T-cell (primary cell): ENCODE measurements at regions not wholly inside any gene's neighbourhood (a gene's known extent, or its start where the extent isn't known, plus 50 kb on each side); places are given as distances from the start of the nearest gene placed in this dataset.

Experiments
- ATAC-seq, 4 experiments: fragments of 200-7000 bp in 3 of 4; fragments of 150-1000 bp in 1 of 4; cut with Tn5 transposase; replicated peaks in 1 of 4; 1 replicate in 3 of 4; 2 replicates in 1 of 4; pipeline ENCODE4 v1.10.0; 2021; ENCODE audit warnings: moderate library complexity in 3 of 4, mild to moderate bottlenecking in 2 of 4, moderate number of reproducible peaks in 1 of 4
- CTCF ChIA-PET, 2 donors: fragments of 300-600 bp; sonication (Branson Sonifier 250); formaldehyde crosslinking; loops; one replicate each; lab custom pipeline; 2022; ENCODE audit warnings: antibody characterized with exemption in 2 of 2; lab: Charles Lee
- POLR2A ChIA-PET, 2 donors: fragments of 300-600 bp; sonication (Branson Sonifier 250); formaldehyde crosslinking; loops; one replicate each; lab custom pipeline; 2022; ENCODE audit warnings: antibody characterized with exemption in 2 of 2; lab: Charles Lee
- DNase-seq, 35 experiments: peaks; one replicate each; pipeline versions ENCODE4 v3.0.0 to v3.0.0-alpha.2; 2013 to 2023
- H3K27ac ChIP-seq: one replicate; pipeline ENCODE4 v1.5.1; 2013; ENCODE audit warnings: low read length
- H3K27me3 ChIP-seq, 2 experiments: replicated peaks in 1 of 2; 1 replicate in 1 of 2; 2 replicates in 1 of 2; pipeline versions ENCODE4 v1.6.1 to v1.7.0; 2013; ENCODE audit warnings: low read length in 1 of 2, mixed read lengths in 1 of 2; ENCODE audit not compliant: control insufficient read depth in 2 of 2, insufficient read depth in 2 of 2; ENCODE audit errors: extremely low read depth in 1 of 2
- H3K36me3 ChIP-seq, 2 donors: 1 replicate in 1 of 2; 2 replicates in 1 of 2; pipeline versions ENCODE4 v1.6.1 to v1.7.0; 2013; ENCODE audit warnings: low read length in 1 of 2; ENCODE audit not compliant: control insufficient read depth in 2 of 2, insufficient read depth in 1 of 2; ENCODE audit errors: extremely low read depth in 1 of 2
- H3K4me1 ChIP-seq, 2 experiments: 1 replicate in 1 of 2; 2 replicates in 1 of 2; pipeline versions ENCODE4 v1.6.1 to v1.7.0; 2013; ENCODE audit warnings: low read length in 2 of 2, mixed read lengths in 1 of 2; ENCODE audit not compliant: insufficient read depth in 2 of 2, control insufficient read depth in 1 of 2; ENCODE audit errors: extremely low read depth in 1 of 2
- H3K4me3 ChIP-seq, 2 donors: 1 replicate in 1 of 2; 2 replicates in 1 of 2; pipeline versions ENCODE4 v1.5.1 to v1.7.0; 2013; ENCODE audit warnings: mild to moderate bottlenecking in 2 of 2, low read length in 1 of 2, moderate library complexity in 1 of 2; ENCODE audit not compliant: control insufficient read depth in 1 of 2; ENCODE audit errors: extremely low read depth in 1 of 2
- H3K9me3 ChIP-seq: 2 replicates; pipeline ENCODE4 v1.7.0; 2013
- H3K27ac Mint-ChIP-seq, 2 donors: one replicate each; pipeline ENCODE4 v1.8.0; 2020 to 2021; ENCODE audit warnings: mild to moderate bottlenecking in 2 of 2, mixed read lengths in 2 of 2
- H3K27me3 Mint-ChIP-seq, 2 donors: one replicate each; pipeline ENCODE4 v1.8.0; 2021 to 2022; ENCODE audit warnings: mixed read lengths in 2 of 2
- H3K36me3 Mint-ChIP-seq: one replicate; pipeline ENCODE4 v1.8.0; 2021; ENCODE audit warnings: mixed read lengths
- H3K4me1 Mint-ChIP-seq, 3 donors: one replicate each; pipeline ENCODE4 v1.8.0; 2020 to 2022; ENCODE audit warnings: mixed read lengths in 3 of 3, mild to moderate bottlenecking in 1 of 3
- H3K4me3 Mint-ChIP-seq, 3 donors: one replicate each; pipeline ENCODE4 v1.8.0; 2020 to 2022; ENCODE audit warnings: mild to moderate bottlenecking in 3 of 3, mixed read lengths in 3 of 3, moderate library complexity in 3 of 3
- H3K9me3 Mint-ChIP-seq, 3 donors: one replicate each; pipeline ENCODE4 v1.8.0; 2020 to 2022; ENCODE audit warnings: mixed read lengths in 3 of 3
- WGBS: methylation state at CpG from one replicate; pipeline ENCODE4 v1.1.5; 2013; ENCODE audit warnings: missing lambda C conversion rate; ENCODE audit not compliant: insufficient coverage; 5-methylcytosine and 5-hydroxymethylcytosine counted together

DNA sequence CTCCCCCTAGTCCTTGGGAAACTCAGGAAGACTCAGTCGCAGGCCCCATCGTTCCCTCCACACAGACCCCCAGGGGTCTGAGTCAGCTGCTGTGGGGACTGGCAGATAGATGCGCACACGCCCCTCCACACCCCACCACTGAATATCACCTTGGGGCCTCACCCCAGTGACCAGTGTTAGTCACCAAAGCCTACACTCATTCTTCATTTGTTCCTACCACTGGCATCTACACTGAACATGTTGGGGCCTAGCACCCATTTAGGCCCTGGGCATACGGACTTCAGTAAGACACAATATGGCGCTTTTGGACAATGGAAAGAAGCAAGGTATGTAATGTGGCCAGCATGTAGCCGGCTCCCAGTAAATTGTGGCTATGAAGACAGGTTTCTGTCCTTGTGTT is 154.1 kb upstream of the PJA1 start:
- no peak overlapping the region for H3K27ac ChIP-seq
- peaks cover 0 to 22% of the 10 kb centered on the region in 2 donors for H3K27me3 Mint-ChIP-seq
- no peak overlapping the region for H3K4me3 ChIP-seq
- H3K9me3 Mint-ChIP-seq = no peaks in the 10 kb centered on the region
- no peak overlapping the region for H3K4me3 Mint-ChIP-seq
- H3K27ac Mint-ChIP-seq = no peak overlapping the region
- H3K36me3 ChIP-seq = no peaks in the 10 kb centered on the region
- no peak for DNase-seq
- no peaks in the 10 kb centered on the region for H3K9me3 ChIP-seq
- ChIA-PET POLR2A (no interaction called here), CTCF (interaction anchor here in 1 of 2 donors (0.6 kb wide), 1 partner anchor 15 kb away, joined by 6 read pairs; no protein-coding TSS in a partner anchor)
- no peaks in the 10 kb centered on the region for H3K27me3 ChIP-seq
- H3K4me1 ChIP-seq = no peaks in the 10 kb centered on the region
- H3K36me3 Mint-ChIP-seq = no peaks in the 10 kb centered on the region
- WGBS = 90% methylated on average over 2 of the region's 7 CpGs
- H3K4me1 Mint-ChIP-seq = no peaks in the 10 kb centered on the region
- ATAC-seq = no peak

DNA sequence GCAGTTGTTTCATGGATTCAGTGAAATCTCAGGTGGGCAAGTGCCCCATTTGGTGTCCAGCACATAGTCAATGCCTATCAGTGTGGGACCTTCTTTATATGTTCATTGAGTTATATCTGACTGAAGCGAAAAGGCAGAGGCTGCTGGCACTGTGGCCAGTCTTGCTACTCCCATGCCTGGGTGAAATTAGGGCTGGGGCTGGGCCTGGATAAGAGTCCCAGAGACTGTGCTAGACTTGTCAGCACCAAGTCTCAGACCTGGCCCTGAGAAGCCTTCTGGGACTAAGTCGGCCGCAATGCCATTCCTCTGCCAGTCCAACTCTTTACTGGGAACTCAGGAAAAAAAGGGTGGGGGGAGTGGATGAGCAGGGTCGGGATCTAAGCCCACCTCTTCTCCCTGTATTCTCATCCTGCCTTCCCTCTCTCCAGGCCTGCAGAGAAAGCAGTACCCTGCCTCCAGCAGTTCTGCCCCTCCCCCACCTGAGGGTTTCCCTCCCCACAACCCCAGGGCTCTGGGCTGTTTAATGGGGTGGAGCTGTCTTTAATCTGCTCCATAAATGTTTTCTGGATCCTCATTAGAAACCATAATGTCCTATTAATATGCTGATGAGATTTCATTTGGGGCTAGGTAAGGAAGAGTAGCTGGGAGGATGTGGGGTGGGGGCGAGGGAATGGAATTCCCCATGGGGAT is 153.5 kb upstream of the PJA1 start:
- Histone ChIP-seq H3K4me3 (no peak overlapping the region), H3K27ac (no peak overlapping the region), H3K4me1 (no peaks in the 10 kb centered on the region), H3K27me3 (no peaks in the 10 kb centered on the region), H3K36me3 (no peaks in the 10 kb centered on the region), H3K9me3 (no peaks in the 10 kb centered on the region)
- Mint-ChIP-seq H3K36me3 (no peaks in the 10 kb centered on the region), H3K9me3 (no peaks in the 10 kb centered on the region), H3K27ac (no peak overlapping the region), H3K4me1 (no peaks in the 10 kb centered on the region), H3K4me3 (no peak overlapping the region), H3K27me3 (peaks cover 0 to 21% of the 10 kb centered on the region in 2 donors)
- no peak for DNase-seq
- WGBS = no CpG with 5 or more reads among the region's 5 CpGs
- ChIA-PET CTCF (interaction anchor here in 1 of 2 donors (0.6 kb wide), 1 partner anchor 15 kb away, joined by 6 read pairs; no protein-coding TSS in a partner anchor), POLR2A (no interaction called here)
- ATAC-seq = no peak

DNA sequence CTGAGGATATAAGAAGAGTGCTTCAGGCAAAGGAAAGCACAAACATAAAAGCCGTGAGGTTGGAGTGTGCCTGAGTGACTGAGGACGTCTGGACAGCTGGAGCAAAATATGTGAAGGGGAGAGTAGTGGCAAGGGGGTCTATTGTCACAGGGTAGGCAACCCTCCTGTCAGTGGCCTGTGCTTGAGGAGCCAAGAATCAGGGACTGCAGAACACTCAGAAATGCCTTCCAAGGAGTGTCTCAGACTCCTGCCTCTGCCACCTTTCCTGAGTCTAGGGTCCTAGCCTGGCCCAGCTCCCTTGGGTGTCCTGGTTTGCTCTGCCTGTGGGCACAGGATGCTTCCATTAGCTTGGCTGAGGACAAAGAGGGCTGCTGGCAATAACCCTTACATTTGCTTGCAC is 152.5 kb upstream of the PJA1 start:
- H3K4me3 Mint-ChIP-seq = no peak overlapping the region
- no peaks in the 10 kb centered on the region for H3K27me3 ChIP-seq
- peaks cover 0 to 18% of the 10 kb centered on the region in 2 donors for H3K27me3 Mint-ChIP-seq
- H3K36me3 Mint-ChIP-seq = no peaks in the 10 kb centered on the region
- H3K27ac Mint-ChIP-seq = no peak overlapping the region
- WGBS = 25% methylated on average over 2 of the region's 2 CpGs
- DNase-seq (no peak), ATAC-seq (no peak)
- H3K4me1 Mint-ChIP-seq = no peaks in the 10 kb centered on the region
- ChIA-PET CTCF (no interaction called here), POLR2A (interaction anchor here in 1 of 2 donors (0.7 kb wide), 1 partner anchor 770 kb away, joined by 3 read pairs; no protein-coding TSS in a partner anchor)
- H3K36me3 ChIP-seq = no peaks in the 10 kb centered on the region
- no peaks in the 10 kb centered on the region for H3K4me1 ChIP-seq
- H3K27ac ChIP-seq = no peak overlapping the region
- no peak overlapping the region for H3K4me3 ChIP-seq
- no peaks in the 10 kb centered on the region for H3K9me3 ChIP-seq
- H3K9me3 Mint-ChIP-seq = no peaks in the 10 kb centered on the region

DNA sequence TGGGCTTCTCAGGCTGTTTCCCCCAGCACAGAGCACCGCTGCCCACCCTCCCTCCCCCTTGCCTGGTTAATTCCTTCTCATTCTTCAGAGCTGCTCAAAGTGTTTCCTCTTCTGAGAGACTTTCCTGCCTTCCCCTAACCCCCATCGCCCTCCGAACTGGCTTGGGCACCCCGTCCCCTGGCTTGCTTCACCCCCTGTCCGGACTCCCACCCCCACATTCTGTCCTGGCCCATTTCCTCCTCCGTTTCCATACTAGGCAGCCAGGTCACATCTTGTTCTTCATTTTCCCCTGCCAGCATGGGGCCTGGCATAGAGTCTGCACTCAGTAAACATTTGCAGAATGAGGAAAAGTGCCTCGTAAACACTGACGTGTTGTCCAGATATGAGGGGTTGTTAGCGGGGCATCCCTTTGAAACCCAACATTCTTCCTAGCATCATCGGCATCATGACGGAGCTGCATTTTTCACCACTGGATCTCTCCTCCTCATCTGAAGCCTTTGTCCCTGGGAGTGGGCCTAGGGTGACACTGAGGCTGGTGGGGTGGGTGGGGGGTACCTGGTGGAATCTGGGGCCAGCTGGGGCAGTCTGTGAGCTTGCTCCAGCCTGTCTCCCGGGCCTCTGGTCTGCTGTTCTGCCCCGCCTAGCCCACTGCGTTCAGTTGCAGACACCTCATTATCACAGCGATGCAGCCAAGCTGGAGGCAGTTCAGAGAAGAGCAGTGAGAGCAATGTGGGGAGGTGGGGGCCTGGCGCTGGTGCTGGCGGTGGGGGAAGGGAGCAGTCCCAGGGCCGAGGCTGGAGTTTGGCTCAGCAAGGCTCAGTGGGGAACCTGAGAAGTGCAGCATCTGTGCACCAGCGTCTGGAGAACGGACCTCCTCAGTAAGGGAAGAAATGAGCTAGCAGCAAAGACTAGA is 149.4 kb upstream of the PJA1 start:
- H3K27ac ChIP-seq = no peak overlapping the region
- no peaks in the 10 kb centered on the region for H3K27me3 ChIP-seq
- no peak overlapping the region for H3K27ac Mint-ChIP-seq
- peaks cover 0 to 5% of the 10 kb centered on the region in 2 donors for H3K27me3 Mint-ChIP-seq
- H3K4me3 Mint-ChIP-seq = no peak overlapping the region
- H3K36me3 ChIP-seq = no peaks in the 10 kb centered on the region
- H3K9me3 ChIP-seq = no peaks in the 10 kb centered on the region
- CTCF ChIA-PET = no interaction called here
- POLR2A ChIA-PET = no interaction called here
- no peak overlapping the region for H3K4me3 ChIP-seq
- WGBS = 90% methylated on average over 2 of the region's 20 CpGs
- H3K4me1 Mint-ChIP-seq = no peaks in the 10 kb centered on the region
- no peaks in the 10 kb centered on the region for H3K36me3 Mint-ChIP-seq
- H3K4me1 ChIP-seq = no peaks in the 10 kb centered on the region
- no peak for ATAC-seq
- DNase-seq = no peak
- H3K9me3 Mint-ChIP-seq = no peaks in the 10 kb centered on the region

DNA sequence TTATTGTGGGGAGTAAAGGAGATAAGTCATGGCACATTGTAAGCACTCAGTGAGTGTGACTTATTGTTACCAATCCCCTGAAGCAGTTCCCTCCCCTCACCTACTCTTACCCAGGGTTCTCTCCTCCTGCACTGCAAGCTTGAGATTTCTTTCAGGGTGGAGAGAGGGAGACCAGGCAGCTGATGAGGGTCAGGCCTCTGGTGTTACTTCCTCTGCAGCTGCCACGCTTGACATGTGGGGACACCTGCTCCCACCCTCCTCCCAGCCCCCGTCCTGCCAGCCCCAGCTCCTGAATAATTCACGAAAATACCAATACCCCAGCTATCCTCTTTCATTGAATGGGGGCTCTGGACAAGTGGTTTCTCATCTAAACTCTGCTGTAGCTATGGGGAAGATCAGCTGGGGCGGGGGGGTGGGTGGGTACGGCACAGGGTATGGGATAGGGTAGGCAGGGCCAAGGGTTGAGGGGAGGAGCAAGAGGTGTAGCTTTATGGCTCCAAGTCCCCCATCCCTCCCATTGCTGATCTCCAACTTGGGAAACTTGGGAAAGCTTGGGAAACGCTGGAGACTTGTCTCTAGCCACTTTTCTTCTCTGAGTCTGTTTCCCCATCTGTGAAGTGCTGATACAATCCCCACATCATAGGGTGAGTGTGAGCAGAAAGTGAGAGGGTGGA is 148.5 kb upstream of the PJA1 start:
- no peak overlapping the region for H3K4me3 ChIP-seq
- ChIA-PET CTCF (no interaction called here), POLR2A (no interaction called here)
- H3K27ac Mint-ChIP-seq = no peak overlapping the region
- H3K4me1 ChIP-seq = no peaks in the 10 kb centered on the region
- no peaks in the 10 kb centered on the region for H3K27me3 ChIP-seq
- no CpG with 5 or more reads among the region's 6 CpGs for WGBS
- no peak overlapping the region for H3K27ac ChIP-seq
- H3K27me3 Mint-ChIP-seq = peaks cover 0 to 10% of the 10 kb centered on the region in 2 donors
- H3K4me1 Mint-ChIP-seq = no peaks in the 10 kb centered on the region
- H3K4me3 Mint-ChIP-seq = no peak overlapping the region
- H3K9me3 Mint-ChIP-seq = no peaks in the 10 kb centered on the region
- no peaks in the 10 kb centered on the region for H3K36me3 Mint-ChIP-seq
- no peaks in the 10 kb centered on the region for H3K36me3 ChIP-seq
- DNase-seq (no peak), ATAC-seq (no peak)
- no peaks in the 10 kb centered on the region for H3K9me3 ChIP-seq

DNA sequence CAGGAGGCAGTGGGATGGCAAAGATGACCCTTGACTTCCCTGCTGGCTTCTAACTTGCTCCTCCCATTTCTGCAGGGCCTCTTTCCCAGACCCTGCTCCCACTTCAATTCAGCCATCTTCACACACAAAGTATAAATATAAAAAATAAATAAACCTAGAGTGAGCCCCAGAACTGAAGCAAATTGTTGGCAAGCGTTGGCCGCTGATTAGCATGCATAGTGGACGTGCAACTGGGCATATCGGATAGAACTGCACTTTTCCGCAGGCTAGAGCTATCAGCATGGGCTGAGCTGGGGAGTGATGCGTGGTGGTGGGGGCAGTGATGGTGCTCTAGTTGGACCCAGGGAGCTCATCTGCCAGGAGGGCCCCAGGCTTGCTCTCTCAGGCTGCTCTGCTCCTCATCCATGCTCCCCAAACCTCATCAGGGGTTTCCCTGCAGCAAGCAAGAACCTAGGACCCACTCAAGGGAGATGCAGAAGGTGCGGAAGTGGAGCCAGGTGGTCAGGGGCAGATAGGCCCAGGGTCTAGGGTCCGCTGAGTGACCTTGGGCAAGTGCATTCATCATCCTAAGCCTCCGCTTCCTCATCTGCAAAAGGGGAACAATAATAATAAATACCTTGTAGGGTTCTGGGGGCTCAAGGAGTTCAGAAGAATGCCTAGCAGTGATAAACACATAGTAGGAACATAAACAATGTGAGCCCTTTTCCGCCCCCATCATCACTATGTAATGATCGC is 146.8 kb upstream of the PJA1 start:
- no peaks in the 10 kb centered on the region for H3K27me3 ChIP-seq
- H3K27ac ChIP-seq = no peak overlapping the region
- no peak overlapping the region for H3K4me3 ChIP-seq
- no peaks in the 10 kb centered on the region for H3K4me1 ChIP-seq
- H3K4me3 Mint-ChIP-seq = no peak overlapping the region
- no peaks in the 10 kb centered on the region for H3K36me3 Mint-ChIP-seq
- no peaks in the 10 kb centered on the region for H3K4me1 Mint-ChIP-seq
- no peak overlapping the region for H3K27ac Mint-ChIP-seq
- H3K36me3 ChIP-seq = no peaks in the 10 kb centered on the region
- H3K9me3 ChIP-seq = no peaks in the 10 kb centered on the region
- ATAC-seq = no peak
- DNase-seq = no peak
- H3K27me3 Mint-ChIP-seq = peaks cover 0 to 5% of the 10 kb centered on the region in 2 donors
- H3K9me3 Mint-ChIP-seq = no peaks in the 10 kb centered on the region
- ChIA-PET POLR2A (no interaction called here), CTCF (no interaction called here)
- WGBS = 100% methylated on average over 3 of the region's 11 CpGs
